ENCODE measurements at regions not wholly inside any gene's neighbourhood (a gene's known extent, or its start where the extent isn't known, plus 50 kb on each side); places are given as distances from the start of the nearest gene placed in this dataset.
"Not testable (repeated sequence)": the region's sequence is repeated elsewhere in the genome, so short reads cannot be mapped to it uniquely, and the experiment has no call there.

DNA sequence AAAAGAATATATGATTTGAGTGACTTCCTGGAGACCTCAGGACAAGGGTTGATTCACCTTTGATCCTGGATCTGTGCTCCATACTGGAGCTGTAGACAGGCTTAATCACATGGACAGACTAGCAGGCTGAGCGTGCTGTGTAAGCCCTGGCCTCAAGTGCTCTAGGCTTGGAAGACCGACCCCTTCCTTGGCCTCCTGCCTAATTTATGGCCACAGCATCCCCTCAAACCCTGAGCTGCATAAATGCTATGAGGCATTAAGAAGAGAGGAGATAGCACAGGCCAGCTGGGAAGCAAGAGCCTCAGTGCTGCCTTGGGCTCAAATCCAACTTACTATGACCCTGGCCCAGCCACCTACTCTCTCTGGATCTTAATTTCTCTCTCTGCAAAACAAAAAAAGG, 385.1 kb downstream of the BUD13 start:
- no peak for ATAC-seq
- no peak for DNase-seq (ENCODE audit: missing footprints)
- intact Hi-C loops (cut with DNase I) = no loop called here

DNA sequence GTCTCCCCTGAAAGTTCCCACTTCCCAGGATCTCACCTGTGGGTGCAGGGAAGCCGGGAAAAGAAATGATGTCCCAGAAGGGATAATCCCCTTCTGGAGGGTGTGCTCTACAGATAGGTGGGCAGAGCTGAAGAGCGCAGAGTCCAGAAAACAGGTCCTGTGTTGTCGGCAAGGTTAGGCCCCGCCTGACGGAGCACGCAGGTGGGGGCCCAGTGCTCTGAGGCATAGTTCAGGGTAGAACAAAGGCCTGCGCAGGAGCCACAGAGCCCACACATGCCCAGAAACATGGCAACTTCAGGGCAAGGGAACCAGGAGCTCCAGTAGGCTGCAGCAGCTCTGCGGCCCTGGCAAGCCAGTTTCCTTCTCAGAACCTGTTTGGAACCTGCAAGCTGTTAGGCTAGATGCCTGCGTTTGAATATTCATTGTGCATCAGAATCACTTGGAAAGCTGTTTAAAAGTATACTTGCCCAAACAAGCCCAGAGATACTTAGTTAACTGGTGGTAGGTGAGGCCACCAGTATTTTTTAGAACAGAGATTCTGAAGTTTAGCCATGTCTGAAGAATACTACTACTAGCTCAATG, 386.6 kb downstream of the BUD13 start:
- DNase-seq (ENCODE audit: missing footprints) (no peak), ATAC-seq (no peak)
- intact Hi-C loops (cut with DNase I) = no loop called here

DNA sequence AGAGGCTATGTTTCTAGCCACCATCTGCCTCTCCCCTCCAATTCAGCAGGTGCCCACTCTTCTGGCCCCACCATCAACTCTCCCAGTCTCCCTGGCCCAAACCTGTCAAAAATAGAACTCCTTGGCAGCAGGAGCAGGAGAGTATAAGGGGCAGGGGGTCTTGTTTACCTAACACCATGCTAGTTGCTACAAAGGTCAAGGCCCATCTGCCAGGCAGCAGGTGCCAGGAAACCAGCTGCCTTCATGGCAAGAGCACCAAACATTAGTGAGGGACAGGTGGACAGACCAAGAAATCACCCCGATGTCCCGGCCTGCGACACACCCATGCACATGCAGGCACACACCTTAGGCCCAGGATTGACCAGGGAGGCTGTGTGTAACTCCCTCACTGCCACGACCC, 387.9 kb downstream of the BUD13 start:
- DNase-seq (ENCODE audit: missing footprints) (no peak), ATAC-seq (no peak)
- intact Hi-C loops (cut with DNase I) = no loop called here

DNA sequence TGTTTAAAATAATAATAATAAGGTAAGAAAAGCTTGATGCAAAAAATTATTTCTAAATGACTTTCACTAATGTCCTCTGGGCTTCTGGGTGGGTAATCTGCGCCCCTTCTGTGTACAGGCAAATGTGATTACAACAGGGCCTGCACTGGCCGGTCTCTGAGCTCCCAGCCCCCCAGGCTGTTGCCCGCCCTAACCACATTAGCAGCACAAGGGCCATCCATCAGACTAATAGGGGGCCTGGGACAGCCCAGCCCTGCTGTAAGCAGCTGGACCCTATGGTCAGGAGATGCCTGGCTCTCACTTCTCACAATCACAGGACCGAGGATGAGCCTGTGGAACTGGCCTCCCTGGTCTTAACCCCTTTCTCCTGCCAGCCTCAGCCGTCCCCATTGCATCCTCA, 388.4 kb downstream of the BUD13 start:
- DNase-seq (ENCODE audit: missing footprints) = no peak
- intact Hi-C loops (cut with DNase I) = no loop called here
- ATAC-seq = no peak

DNA sequence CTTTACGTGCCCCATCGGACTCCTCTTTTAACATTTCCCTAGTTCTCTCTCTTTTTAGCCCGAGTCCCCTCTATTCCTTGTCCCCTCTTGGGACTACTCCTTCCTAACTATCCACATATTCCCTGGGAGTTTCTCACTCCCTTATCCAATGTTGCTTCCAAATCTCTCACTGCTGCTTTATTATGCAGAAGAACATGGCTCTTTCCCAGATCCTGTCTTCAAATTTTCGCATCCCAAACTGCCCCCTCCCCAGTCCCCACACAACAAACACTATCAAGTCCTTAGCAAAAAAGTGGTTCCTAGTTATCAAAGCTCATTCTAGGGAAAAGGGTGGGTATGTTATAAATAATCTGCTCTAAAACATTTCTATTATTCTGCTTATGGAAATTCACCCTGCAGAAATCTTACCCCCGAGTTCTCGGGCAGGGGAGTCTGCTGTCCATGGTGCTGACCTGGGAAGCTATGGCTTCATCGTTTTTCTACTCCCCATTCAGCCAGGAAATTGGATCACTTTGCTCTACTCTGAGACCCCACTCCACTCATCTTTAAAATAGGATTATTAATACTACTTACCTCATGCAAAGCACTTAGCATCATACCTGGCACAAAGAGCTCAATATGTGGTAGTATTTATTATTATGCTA, 393.5 kb downstream of the BUD13 start:
- intact Hi-C loops (cut with DNase I) = no loop called here
- no peak for DNase-seq (ENCODE audit: missing footprints)
- ATAC-seq = no peak

DNA sequence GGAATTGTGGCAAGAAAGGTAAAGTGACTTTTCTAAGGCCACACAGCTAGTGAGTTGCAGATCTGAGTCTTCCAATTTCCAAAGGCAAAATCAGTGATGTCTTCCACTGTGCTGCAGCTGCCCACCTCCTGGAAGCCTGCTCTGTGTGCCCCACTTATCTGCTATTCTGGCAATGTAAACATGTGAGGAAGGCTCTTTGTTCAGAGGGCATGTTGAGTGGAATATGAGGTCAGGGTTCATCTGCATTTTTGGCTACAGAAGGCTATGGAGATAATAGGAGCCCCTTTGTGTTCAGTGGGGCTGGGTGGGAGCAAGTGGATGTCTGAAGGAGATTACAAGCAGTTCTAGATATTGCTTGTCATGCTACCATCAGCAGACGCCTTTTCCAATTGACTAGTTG, 396.2 kb downstream of the BUD13 start:
- ATAC-seq (no peak), DNase-seq (ENCODE audit: missing footprints) (no peak)
- intact Hi-C loops (cut with DNase I) = no loop called here

DNA sequence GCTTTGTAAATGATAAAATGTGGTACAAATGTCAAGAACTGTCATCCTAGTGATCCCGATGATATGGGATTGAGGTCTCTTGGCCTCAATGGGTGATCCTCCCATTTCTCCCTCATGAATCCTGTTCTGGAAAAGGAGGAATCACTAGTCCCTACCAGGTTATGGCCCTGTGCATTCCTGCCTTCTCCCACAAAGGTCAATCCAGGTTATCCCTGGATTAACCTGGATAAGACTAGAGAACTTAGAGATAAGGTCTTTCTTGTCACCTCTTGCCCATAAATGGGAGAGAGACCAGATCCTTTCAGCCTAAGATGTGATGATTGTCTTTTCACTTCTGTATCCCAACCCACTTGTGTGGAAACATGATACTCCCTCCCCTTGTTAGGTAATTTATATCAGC, 396.7 kb downstream of the BUD13 start:
- intact Hi-C loops (cut with DNase I) = no loop called here
- DNase-seq (ENCODE audit: missing footprints) (no peak), ATAC-seq (no peak)

DNA sequence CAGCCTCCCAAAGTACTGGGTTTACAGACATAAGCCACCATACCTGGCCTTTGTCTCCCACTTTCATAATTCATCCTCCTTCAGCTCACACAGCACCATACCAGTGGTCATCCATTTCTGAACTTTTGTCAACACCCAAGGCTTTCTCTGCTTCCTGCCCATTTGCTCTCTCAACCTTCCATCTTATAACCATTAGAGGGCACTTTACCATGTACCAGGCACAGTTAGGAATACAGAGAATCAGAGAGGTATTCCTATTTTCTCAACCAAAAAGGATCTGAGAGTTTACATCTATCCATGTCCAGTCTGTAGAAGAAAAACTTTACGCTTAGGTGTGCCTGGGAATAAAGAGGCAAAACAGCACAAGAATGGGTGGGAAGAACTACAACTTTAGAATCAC, 397.6 kb downstream of the BUD13 start:
- intact Hi-C loops (cut with DNase I) = no loop called here
- ATAC-seq = no peak
- no peak for DNase-seq (ENCODE audit: missing footprints)

DNA sequence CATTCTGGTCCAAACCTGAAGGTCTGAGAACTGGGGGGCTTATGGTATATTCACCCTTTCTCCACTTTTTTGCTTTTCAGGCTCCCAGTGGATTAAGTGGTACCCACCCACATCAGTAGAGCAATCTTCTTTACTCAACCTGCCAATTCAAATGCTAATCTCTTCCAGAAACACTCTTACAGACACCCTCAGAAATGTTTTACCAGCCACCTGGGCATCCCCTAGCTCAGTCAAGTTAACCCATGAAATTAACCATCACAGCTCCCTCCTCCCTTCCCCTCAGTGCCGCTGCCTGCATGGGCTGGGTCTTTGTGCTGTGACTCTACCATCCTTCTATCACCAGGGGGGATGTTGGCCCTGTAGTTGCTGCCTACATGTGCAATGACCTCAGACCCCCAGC, 398.7 kb downstream of the BUD13 start:
- ATAC-seq (no peak), DNase-seq (ENCODE audit: missing footprints) (no peak)

DNA sequence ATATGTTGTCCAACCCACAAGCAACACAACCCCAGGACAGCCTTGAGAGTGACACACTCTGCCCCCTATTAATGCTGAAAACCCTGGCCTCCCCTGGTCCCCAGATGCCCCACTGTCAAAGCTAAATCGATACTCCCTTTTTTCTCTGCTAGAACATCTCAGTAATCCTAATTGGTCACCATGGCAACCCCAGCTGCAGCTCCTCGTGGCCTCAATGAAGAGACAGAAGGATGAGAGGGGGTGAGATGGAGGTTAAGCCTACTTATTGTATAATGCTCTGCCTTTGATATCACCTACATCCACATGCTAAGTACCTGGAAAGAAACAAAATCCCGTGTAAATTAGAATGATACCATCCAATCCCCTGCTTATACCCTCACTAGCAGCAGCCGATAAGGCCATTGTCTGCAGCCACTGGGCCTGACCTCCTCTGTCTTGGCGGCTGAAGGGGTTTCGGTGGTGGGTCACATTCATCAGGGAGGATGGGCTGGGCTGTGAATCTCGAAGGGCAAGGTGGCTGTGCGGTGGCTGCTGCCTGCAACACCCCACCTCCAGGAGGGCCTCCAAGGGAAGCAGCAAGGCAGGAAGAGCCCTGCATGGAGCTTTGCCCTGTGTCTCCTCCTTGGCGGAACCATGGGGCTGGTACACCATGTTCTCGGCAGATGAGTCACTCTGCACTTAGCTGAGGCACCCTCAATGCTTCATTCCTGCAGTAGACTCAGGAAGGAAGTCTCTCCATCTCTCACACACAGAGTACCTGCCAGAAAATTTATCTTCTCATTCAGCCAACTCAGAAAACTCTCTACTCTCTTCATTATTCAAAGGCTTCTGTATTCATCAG, 399.5 kb downstream of the BUD13 start:
- no peak for DNase-seq (ENCODE audit: missing footprints)
- ATAC-seq = no peak
- intact Hi-C loops (cut with DNase I) = no loop called here

More for the DNA sequence above, 398.7 kb downstream of the BUD13 start:
- intact Hi-C loops (cut with DNase I) = no loop called here

DNA sequence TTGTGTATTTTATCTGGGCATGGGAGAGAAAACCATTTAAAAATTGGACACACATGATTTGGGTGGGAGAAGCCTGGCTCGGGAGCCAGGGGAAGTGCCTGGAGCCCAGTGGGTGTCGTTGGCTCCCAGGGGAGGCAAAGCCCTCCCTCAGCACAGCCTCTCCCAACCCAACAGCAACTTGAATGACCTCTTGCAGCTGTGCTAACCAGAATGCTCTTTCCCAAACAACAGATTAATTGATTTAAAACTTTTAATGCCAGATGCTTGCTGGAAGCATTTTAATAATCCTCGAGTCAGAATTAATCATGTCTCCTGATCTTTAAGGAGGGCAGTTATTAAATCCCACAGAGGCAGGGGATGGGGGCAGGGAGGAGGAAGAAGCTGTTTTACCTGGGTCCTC, 401.6 kb downstream of the BUD13 start:
- DNase-seq (ENCODE audit: missing footprints) (no peak), ATAC-seq (no peak)

DNA sequence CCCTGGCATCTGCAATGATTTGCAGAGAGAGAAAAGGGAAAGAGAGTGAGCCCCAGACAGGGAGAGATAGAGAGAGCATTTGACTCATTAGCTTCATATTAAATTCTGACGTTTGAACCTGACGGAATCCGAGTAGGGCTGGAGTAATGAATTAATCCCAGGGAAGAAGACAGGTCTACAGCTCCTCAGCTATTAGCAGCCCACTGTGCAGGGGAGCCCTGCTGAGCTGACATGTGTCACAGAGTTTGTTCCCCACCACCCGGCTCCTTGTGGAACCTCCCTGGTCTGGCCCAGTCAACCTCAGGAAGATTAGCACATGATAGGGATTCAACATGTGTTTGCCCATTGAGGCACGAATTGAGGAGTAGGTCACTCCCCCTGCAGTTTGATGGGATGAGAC, 404.0 kb downstream of the BUD13 start:
- no peak for DNase-seq (ENCODE audit: missing footprints)
- intact Hi-C loops (cut with DNase I) = no loop called here
- no peak for ATAC-seq

More for the DNA sequence above, 401.6 kb downstream of the BUD13 start:
- intact Hi-C loops (cut with DNase I) = no loop called here

DNA sequence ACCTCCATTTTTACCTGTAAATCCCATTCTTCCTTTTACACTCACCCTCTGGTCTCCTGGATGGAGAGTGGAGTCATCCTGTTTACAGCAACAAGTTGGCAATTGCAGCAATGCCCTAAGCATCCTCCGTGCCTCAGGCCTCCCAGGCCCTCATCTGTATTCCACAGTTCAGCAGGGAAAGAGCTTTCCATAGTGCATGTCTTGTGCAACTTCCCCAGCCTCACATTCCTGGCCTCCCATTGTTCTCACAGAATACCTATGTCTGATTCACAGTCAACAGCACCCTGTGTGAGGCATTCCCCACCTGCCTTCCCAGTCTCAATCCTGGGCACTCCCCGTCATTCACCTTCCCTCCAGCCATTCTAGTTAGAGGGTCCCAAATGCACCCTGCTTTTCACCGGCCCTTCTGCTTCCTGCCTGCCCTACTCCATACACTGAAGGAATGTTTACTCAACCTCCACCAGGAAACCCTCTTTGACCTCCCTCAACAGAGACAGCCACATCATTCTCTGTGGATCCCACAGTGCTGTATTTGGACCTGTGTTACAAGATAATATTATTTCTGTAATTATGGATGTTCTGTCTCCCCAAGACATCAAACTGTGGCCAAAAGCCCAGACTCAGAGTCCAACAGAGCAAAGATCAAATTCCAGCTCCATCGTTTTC, 405.7 kb downstream of the BUD13 start:
- no peak for ATAC-seq
- intact Hi-C loops (cut with DNase I) = no loop called here
- DNase-seq (ENCODE audit: missing footprints) = no peak

DNA sequence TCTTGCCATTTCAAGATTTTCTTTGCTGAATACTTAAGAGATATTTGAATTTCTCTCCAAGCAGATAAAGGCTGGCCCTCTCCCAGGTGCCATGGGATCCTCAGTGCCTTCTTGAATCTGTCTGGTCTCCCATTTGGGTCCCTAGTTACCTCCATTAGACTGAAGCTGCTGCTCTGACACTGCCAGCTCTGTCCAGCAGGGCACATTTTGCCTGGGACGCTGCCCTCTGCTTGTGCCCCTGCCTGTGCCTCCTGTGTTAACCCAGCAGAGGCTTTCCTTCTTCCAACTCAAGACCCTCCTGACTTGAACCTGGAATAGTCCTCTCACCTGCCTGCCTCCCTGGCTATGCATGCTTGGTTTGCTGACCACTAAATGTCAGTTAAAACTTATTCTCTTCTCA, 406.3 kb downstream of the BUD13 start:
- intact Hi-C loops (cut with DNase I) = no loop called here
- DNase-seq (ENCODE audit: missing footprints) (no peak), ATAC-seq (no peak)

DNA sequence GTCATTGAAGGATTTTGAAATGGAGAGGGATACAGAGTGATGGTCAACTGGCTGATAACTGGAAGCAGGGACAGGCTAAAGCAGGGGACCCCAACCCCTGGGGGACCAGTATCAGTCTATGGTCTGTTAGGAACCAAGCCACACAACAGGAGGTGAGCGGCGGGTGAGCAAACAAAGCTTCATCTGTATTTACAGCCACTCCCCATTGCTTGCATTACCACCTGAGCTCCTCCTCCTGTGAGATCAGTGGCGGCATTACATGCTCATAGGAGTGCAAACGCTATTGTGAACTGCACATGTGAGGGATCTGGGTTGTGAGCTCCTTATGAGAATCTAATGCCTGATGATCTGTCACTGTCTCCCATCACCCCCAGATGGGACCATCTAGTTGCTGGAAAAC, 407.9 kb downstream of the BUD13 start:
- intact Hi-C loops (cut with DNase I); ATAC-seq; DNase-seq (ENCODE audit: missing footprints): not testable (repeated sequence)

DNA sequence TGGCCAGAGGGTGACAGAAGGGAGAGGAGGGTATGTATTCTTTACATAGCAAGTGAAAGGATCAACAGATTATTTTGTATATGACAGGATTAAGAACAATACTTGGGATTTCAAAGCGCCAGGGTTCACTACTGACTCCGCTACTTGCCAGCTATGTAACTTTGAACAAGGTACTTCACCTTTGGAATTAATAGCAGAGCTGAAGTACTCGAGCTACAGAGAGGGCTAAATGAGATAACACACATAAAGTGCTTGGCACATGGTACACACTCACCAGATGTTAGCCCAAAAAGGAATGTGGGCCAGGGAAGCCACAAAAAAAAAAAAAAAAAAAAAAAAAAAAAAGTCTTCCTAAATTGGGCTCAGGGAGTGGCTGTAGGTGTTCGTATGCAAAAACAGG, 408.4 kb downstream of the BUD13 start:
- no peak for DNase-seq (ENCODE audit: missing footprints)
- intact Hi-C loops (cut with DNase I) = no loop called here
- no peak for ATAC-seq

DNA sequence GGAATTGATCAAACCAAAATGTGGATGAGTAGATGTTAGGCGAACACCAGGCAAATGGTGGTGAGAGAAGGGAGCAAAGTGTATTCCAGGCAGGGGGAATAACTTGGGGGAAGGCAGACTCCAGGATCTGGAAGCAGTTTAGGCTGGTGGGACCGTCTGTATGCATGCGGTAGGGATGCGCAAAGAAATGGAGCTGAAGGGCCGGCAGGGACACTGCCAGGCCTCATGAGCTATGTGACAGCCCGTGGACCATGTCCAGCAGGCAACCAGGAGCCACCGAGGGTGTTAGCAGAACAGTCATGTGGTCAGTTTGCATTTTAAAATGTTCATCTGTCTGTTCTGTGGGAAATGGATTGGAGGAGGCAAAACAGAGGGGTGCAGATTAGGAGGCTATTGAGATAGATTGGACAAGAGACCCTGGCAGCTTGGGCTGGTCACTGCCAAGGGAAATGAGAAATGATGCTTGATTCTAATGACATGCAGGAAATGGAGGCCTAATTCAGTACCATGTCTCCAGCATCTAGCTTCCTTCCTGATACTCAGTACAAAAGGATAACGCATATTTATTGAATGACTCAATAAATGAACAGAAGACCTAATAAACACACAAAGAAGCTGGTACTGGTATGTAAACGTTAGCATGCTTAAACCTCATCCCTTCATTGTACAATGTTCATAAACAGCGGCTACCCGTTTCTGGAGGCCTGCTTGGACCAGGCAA, 412.4 kb downstream of the BUD13 start:
- DNase-seq (ENCODE audit: missing footprints) = no peak
- intact Hi-C loops (cut with DNase I) = no loop called here
- ATAC-seq = no peak

DNA sequence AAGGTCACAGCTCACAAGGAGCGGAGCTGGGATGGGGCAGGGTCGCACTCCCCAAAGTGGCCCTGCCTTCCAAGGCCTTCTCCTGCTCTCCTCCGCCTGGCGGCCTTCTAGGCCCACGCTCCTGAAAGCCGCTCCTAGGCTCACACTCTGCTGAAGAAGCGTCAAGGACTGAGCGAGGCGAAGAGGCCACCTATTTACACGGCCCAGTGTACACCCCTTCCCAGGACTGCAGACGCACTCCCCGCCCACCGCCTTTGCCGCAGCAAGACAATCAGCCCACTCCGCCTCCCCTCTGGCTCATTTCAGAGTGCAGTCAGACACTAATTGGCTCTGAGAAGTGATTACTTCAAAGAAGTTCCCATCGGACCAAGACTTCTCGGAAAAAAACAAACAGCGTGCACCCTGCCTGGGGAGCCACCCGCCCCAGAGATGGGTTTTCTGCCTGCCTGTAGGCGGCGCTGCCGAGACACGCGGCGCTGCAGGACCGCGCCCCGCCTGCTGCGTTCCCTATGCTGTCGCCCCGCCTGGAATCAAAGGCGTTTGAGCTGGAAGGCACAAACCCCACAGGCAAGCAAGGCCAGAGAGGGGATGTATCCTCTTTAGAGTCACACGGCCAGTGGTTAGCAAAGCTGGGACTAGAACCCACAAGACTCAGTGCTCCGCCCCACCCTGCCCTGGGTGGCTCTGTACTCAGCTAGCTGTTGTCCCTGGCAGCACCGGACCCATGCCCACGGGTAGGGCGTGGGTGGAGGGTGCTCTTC, 414.8 kb downstream of the BUD13 start:
- DNase-seq (ENCODE audit: missing footprints) (no peak), ATAC-seq (no peak)
- intact Hi-C loops (cut with DNase I) = no loop called here
